ENCODE measurements at regions not wholly inside any gene's neighbourhood (a gene's known extent, or its start where the extent isn't known, plus 50 kb on each side); places are given as distances from the start of the nearest gene placed in this dataset.

GRCh38 chr2:120920454-120921148 is 184.9 kb downstream of the GLI2 start:
- DNase-seq: no peak

GRCh38 chr2:120921457-120921856 is 185.8 kb downstream of the GLI2 start:
- no peak for DNase-seq

GRCh38 chr2:120922571-120923332 is 187.1 kb downstream of the GLI2 start:
- DNase-seq: no peak

GRCh38 chr2:120923426-120923825 is 187.8 kb downstream of the GLI2 start:
- DNase-seq: no peak

GRCh38 chr2:120924924-120925323 is 189.3 kb downstream of the GLI2 start:
- DNase-seq: no peak

GRCh38 chr2:120926463-120927264 is 191.0 kb downstream of the GLI2 start:
- DNase-seq: no peak

GRCh38 chr2:120927265-120927628 is 191.6 kb downstream of the GLI2 start:
- DNase-seq: no peak

GRCh38 chr2:120929829-120930228 is 194.2 kb downstream of the GLI2 start:
- no peak for DNase-seq

GRCh38 chr2:120930236-120930635 is 194.6 kb downstream of the GLI2 start:
- no peak for DNase-seq

GRCh38 chr2:120930864-120931263 is 195.2 kb downstream of the GLI2 start:
- DNase-seq: no peak

GRCh38 chr2:120932472-120932871 is 196.8 kb downstream of the GLI2 start:
- DNase-seq: no peak

GRCh38 chr2:120932881-120933280 is 197.2 kb downstream of the GLI2 start:
- DNase-seq: no peak

GRCh38 chr2:120933693-120934573 is 198.3 kb downstream of the GLI2 start:
- DNase-seq: no peak

- no peak for DNase-seq
Observed at GRCh38 chr2:120934574-120935338, 199.1 kb downstream of the GLI2 start.

- DNase-seq: no peak
Observed at GRCh38 chr2:120935339-120936313, 200.0 kb downstream of the GLI2 start.

- DNase-seq: no peak
Observed at GRCh38 chr2:120936476-120937334, 201.0 kb downstream of the GLI2 start.

- DNase-seq: no peak
Observed at GRCh38 chr2:120937686-120938044, 202.0 kb downstream of the GLI2 start.

GRCh38 chr2:120938045-120938771 is 202.5 kb downstream of the GLI2 start:
- DNase-seq: no peak
